ENCODE measurements at regions not wholly inside any gene's neighbourhood (a gene's known extent, or its start where the extent isn't known, plus 50 kb on each side); places are given as distances from the start of the nearest gene placed in this dataset.

GRCh38 chr18:66757946-66758345 lies 154.1 kb upstream of the CDH19 start:
- no peak overlapping the region for H3K27ac Mint-ChIP-seq
- H3K4me1 Mint-ChIP-seq (ENCODE audit: unreplicated experiment) = no peaks in the 10 kb centered on the region
- no peaks in the 10 kb centered on the region for H3K36me3 Mint-ChIP-seq

GRCh38 chr18:66754335-66754734 lies 150.4 kb upstream of the CDH19 start:
- DNase-seq (ENCODE audit: extremely low spot score, unreplicated experiment) = no peak
- H3K4me1 Mint-ChIP-seq (ENCODE audit: unreplicated experiment) = peaks cover 4% of the 10 kb centered on the region
- no peak for TF ChIP-seq CTCF (conservative IDR thresholded peaks at IDR 0.05)
- no peak overlapping the region for H3K4me3 Mint-ChIP-seq
- H3K27ac Mint-ChIP-seq = no peak overlapping the region
- no peaks in the 10 kb centered on the region for H3K27me3 Mint-ChIP-seq
- no peaks in the 10 kb centered on the region for H3K36me3 Mint-ChIP-seq
- H3K9me3 Mint-ChIP-seq = no peaks in the 10 kb centered on the region

More at GRCh38 chr18:66757946-66758345, 154.1 kb upstream of the CDH19 start:
- no peaks in the 10 kb centered on the region for H3K27me3 Mint-ChIP-seq
- TF ChIP-seq CTCF (conservative IDR thresholded peaks at IDR 0.05) = no peak
- no peaks in the 10 kb centered on the region for H3K9me3 Mint-ChIP-seq
- DNase-seq (ENCODE audit: extremely low spot score, unreplicated experiment) = no peak
- H3K4me3 Mint-ChIP-seq = no peak overlapping the region

- Mint-ChIP-seq H3K36me3 (no peaks in the 10 kb centered on the region), H3K27ac (no peak overlapping the region), H3K4me1 (ENCODE audit: unreplicated experiment) (peaks cover 4% of the 10 kb centered on the region), H3K4me3 (no peak overlapping the region), H3K27me3 (no peaks in the 10 kb centered on the region), H3K9me3 (no peaks in the 10 kb centered on the region)
- DNase-seq (ENCODE audit: extremely low spot score, unreplicated experiment) = no peak
- TF ChIP-seq CTCF (conservative IDR thresholded peaks at IDR 0.05) = no peak
Measured at GRCh38 chr18:66752733-66753132, 148.8 kb upstream of the CDH19 start.

GRCh38 chr18:66749481-66750035 lies 145.7 kb upstream of the CDH19 start:
- H3K4me3 Mint-ChIP-seq = no peak overlapping the region
- H3K36me3 Mint-ChIP-seq = no peaks in the 10 kb centered on the region
- H3K4me1 Mint-ChIP-seq (ENCODE audit: unreplicated experiment) = peaks cover 4% of the 10 kb centered on the region
- no peak for TF ChIP-seq CTCF (conservative IDR thresholded peaks at IDR 0.05)
- H3K9me3 Mint-ChIP-seq = no peaks in the 10 kb centered on the region
- no peak overlapping the region for H3K27ac Mint-ChIP-seq
- no peak for DNase-seq (ENCODE audit: extremely low spot score, unreplicated experiment)
- no peaks in the 10 kb centered on the region for H3K27me3 Mint-ChIP-seq

GRCh38 chr18:66749030-66749429 lies 145.1 kb upstream of the CDH19 start:
- DNase-seq (ENCODE audit: extremely low spot score, unreplicated experiment) = no peak
- H3K27ac Mint-ChIP-seq = no peak overlapping the region
- no peak overlapping the region for H3K4me3 Mint-ChIP-seq
- no peaks in the 10 kb centered on the region for H3K36me3 Mint-ChIP-seq
- H3K4me1 Mint-ChIP-seq (ENCODE audit: unreplicated experiment) = peaks cover 4% of the 10 kb centered on the region
- no peaks in the 10 kb centered on the region for H3K9me3 Mint-ChIP-seq
- peak; percentile 39 for TF ChIP-seq CTCF (conservative IDR thresholded peaks at IDR 0.05)
- no peaks in the 10 kb centered on the region for H3K27me3 Mint-ChIP-seq

GRCh38 chr18:66742832-66743231 lies 138.9 kb upstream of the CDH19 start:
- Mint-ChIP-seq H3K9me3 (no peaks in the 10 kb centered on the region), H3K27ac (no peak overlapping the region), H3K36me3 (no peaks in the 10 kb centered on the region), H3K4me3 (no peak overlapping the region), H3K4me1 (ENCODE audit: unreplicated experiment) (no peaks in the 10 kb centered on the region), H3K27me3 (no peaks in the 10 kb centered on the region)
- no peak for TF ChIP-seq CTCF (conservative IDR thresholded peaks at IDR 0.05)
- DNase-seq (ENCODE audit: extremely low spot score, unreplicated experiment) = no peak
